Keratinocyte (primary cell): ENCODE measurements at regions not wholly inside any gene's neighbourhood (a gene's known extent, or its start where the extent isn't known, plus 50 kb on each side); places are given as distances from the start of the nearest gene placed in this dataset.

Experiments
- DNase-seq: peaks from one replicate; pipeline ENCODE4 v3.0.0-alpha.2; 2011; ENCODE audit warnings: low read depth, missing footprints, low spot score
- FAIRE-seq: peaks from 2 replicates; lab custom pipeline; 2011; peaks lifted over from hg19 to GRCh38; lab: Jason Lieb, UNC
- H2AFZ ChIP-seq: 2 replicates; pipeline ENCODE4 v1.6.0; 2012; ENCODE audit warnings: low read length, control low read depth, inconsistent platforms; ENCODE audit not compliant: control insufficient read depth
- H3K27ac ChIP-seq: 2 replicates; pipeline ENCODE4 v1.5.1; 2011; ENCODE audit warnings: low read length; ENCODE audit not compliant: control insufficient read depth, insufficient read depth
- H3K27me3 ChIP-seq: 3 replicates; pipeline ENCODE4 v1.6.0; 2011; ENCODE audit warnings: low read length; ENCODE audit not compliant: control insufficient read depth, insufficient read depth; ENCODE audit errors: extremely low read depth
- H3K36me3 ChIP-seq, 2 experiments: 2 replicates in 1 of 2; 3 replicates in 1 of 2; pipeline ENCODE4 v1.5.1; 2011; ENCODE audit warnings: low read length in 2 of 2, mild to moderate bottlenecking in 1 of 2; ENCODE audit not compliant: control insufficient read depth in 2 of 2, insufficient read depth in 2 of 2; ENCODE audit errors: extremely low read depth in 1 of 2
- H3K4me1 ChIP-seq: 3 replicates; pipeline ENCODE4 v1.5.1; 2011; ENCODE audit warnings: low read length; ENCODE audit not compliant: control insufficient read depth, insufficient read depth; ENCODE audit errors: extremely low read depth
- H3K4me2 ChIP-seq: 3 replicates; pipeline ENCODE4 v1.6.0; 2011; ENCODE audit warnings: low read depth, low read length; ENCODE audit not compliant: control insufficient read depth, insufficient read depth; ENCODE audit errors: extremely low read depth
- H3K4me3 ChIP-seq, 3 experiments: fragments of 200-600 bp in 1 of 3; sonication (generic) in 1 of 3; 2 replicates in 2 of 3; 3 replicates in 1 of 3; pipeline ENCODE4 v1.5.1; 2011 to 2016; ENCODE audit warnings: low read length in 3 of 3, mild to moderate bottlenecking in 3 of 3, control low read depth in 2 of 3, inconsistent platforms in 1 of 3, low read depth in 1 of 3, mixed read lengths in 1 of 3, mixed run types in 1 of 3, moderate library complexity in 1 of 3; ENCODE audit not compliant: control insufficient read depth in 2 of 3, insufficient read depth in 2 of 3; ENCODE audit errors: extremely low read depth in 1 of 3
- H3K79me2 ChIP-seq: 2 replicates; pipeline ENCODE4 v1.6.0; 2012; ENCODE audit warnings: low read length; ENCODE audit not compliant: control insufficient read depth, insufficient read depth
- H3K9ac ChIP-seq: 3 replicates; pipeline ENCODE4 v1.6.0; 2011; ENCODE audit warnings: low read length; ENCODE audit not compliant: control insufficient read depth, insufficient read depth; ENCODE audit errors: extremely low read depth
- H3K9me1 ChIP-seq: 3 replicates; pipeline ENCODE4 v1.6.0; 2011; ENCODE audit warnings: low read length; ENCODE audit not compliant: control insufficient read depth, insufficient read depth; ENCODE audit errors: extremely low read depth
- H3K9me3 ChIP-seq: 2 replicates; pipeline ENCODE4 v1.5.1; 2012; ENCODE audit warnings: low read depth, low read length; ENCODE audit not compliant: control insufficient read depth
- H4K20me1 ChIP-seq: 3 replicates; pipeline ENCODE4 v1.6.0; 2011; ENCODE audit warnings: low read length; ENCODE audit not compliant: control insufficient read depth, insufficient read depth; ENCODE audit errors: extremely low read depth
- CTCF ChIP-seq, 3 experiments: IDR thresholded peaks in 1 of 3; conservative IDR thresholded peaks in 1 of 3; optimal IDR thresholded peaks in 1 of 3; 2 replicates in 2 of 3; 3 replicates in 1 of 3; pipeline versions ENCODE3 to v1.5.1; 2011; ENCODE audit warnings: low read length in 3 of 3, mild to moderate bottlenecking in 3 of 3, moderate library complexity in 2 of 3, control low read depth in 1 of 3, inconsistent platforms in 1 of 3; ENCODE audit not compliant: insufficient read depth in 2 of 3; ENCODE audit errors: extremely low read depth in 1 of 3
- EZH2 ChIP-seq: IDR thresholded peaks from one replicate; pipeline ENCODE4 v1.6.1; 2012; ENCODE audit warnings: inconsistent platforms, mild to moderate bottlenecking, low read length, moderate library complexity
- dilution Hi-C: fragments of 300-500 bp; cut with MboI; formaldehyde crosslinking; loops from one replicate; pipeline ENCODE4 v1.7.0; 2020; ENCODE audit warnings: low sequenced_read_pairs; ENCODE audit not compliant: extremely low pct_ligation_motif_present

GRCh38 chr1:83503153-83503552 is 495.8 kb downstream of the TTLL7 start:
- H2AFZ ChIP-seq: no peak overlapping the region
- H3K4me3 ChIP-seq: no peak overlapping the region
- TF ChIP-seq EZH2 (no peak), CTCF (optimal IDR thresholded peaks at IDR 0.05 in 1 of 3, IDR thresholded peaks at IDR 0.05 in 1 of 3, conservative IDR thresholded peaks at IDR 0.05 in 1 of 3; ENCODE audit: extremely low read depth in 1 of 3, insufficient read depth in 2 of 3, low read length in 3 of 3) (no peak)
- no peaks in the 10 kb centered on the region for H3K4me1 ChIP-seq
- dilution Hi-C loops: no loop called here
- H3K9me1 ChIP-seq: no peaks in the 10 kb centered on the region
- H3K27ac ChIP-seq: no peak overlapping the region
- H4K20me1 ChIP-seq: no peaks in the 10 kb centered on the region
- H3K27me3 ChIP-seq: no peaks in the 10 kb centered on the region
- H3K9me3 ChIP-seq: no peaks in the 10 kb centered on the region
- no peak for FAIRE-seq
- H3K4me2 ChIP-seq: no peak overlapping the region
- no peaks in the 10 kb centered on the region for H3K79me2 ChIP-seq
- no peak overlapping the region for H3K9ac ChIP-seq
- DNase-seq: no peak
- no peaks in the 10 kb centered on the region for H3K36me3 ChIP-seq

GRCh38 chr1:83500987-83501591 is 497.8 kb downstream of the TTLL7 start:
- dilution Hi-C loops: no loop called here
- Histone ChIP-seq H2AFZ (no peak overlapping the region), H3K9me1 (no peaks in the 10 kb centered on the region), H3K36me3 (no peaks in the 10 kb centered on the region), H4K20me1 (no peaks in the 10 kb centered on the region), H3K4me1 (no peaks in the 10 kb centered on the region), H3K27ac (no peak overlapping the region), H3K9me3 (no peaks in the 10 kb centered on the region), H3K4me2 (no peak overlapping the region), H3K27me3 (no peaks in the 10 kb centered on the region), H3K79me2 (no peaks in the 10 kb centered on the region), H3K4me3 (no peak overlapping the region), H3K9ac (no peak overlapping the region)
- FAIRE-seq: no peak
- TF ChIP-seq CTCF (optimal IDR thresholded peaks at IDR 0.05 in 1 of 3, IDR thresholded peaks at IDR 0.05 in 1 of 3, conservative IDR thresholded peaks at IDR 0.05 in 1 of 3; ENCODE audit: extremely low read depth in 1 of 3, insufficient read depth in 2 of 3, low read length in 3 of 3): no peak
- TF ChIP-seq EZH2: no peak
- DNase-seq: no peak
